ENCODE measurements at regions not wholly inside any gene's neighbourhood (a gene's known extent, or its start where the extent isn't known, plus 50 kb on each side); places are given as distances from the start of the nearest gene placed in this dataset.
"Not testable (repeated sequence)": the region's sequence is repeated elsewhere in the genome, so short reads cannot be mapped to it uniquely, and the experiment has no call there.

DNA sequence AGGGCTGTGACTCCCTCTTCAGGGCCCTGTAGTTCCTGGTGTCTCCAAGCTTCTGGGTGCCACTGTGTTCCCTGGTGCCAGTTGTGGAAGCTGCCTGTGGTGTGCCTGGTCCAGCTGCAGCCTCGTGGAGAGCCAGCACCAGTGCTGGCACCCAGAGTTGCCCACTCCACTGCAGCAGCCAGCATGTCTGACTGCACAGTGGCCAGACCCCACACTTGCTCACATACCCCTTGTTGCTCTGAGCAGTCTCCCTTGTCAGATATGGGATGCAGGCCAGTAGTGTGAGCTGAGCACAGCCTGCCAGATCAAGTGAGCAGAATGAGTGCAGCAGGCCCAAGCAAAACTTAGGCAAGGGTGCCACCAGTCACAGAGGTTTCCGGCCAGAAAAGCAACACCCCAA is 108.6 kb downstream of the ZMAT1 start:
- DNase-seq (ENCODE audit: low read depth) = no peak
- TF ChIP-seq, protein P1, sequence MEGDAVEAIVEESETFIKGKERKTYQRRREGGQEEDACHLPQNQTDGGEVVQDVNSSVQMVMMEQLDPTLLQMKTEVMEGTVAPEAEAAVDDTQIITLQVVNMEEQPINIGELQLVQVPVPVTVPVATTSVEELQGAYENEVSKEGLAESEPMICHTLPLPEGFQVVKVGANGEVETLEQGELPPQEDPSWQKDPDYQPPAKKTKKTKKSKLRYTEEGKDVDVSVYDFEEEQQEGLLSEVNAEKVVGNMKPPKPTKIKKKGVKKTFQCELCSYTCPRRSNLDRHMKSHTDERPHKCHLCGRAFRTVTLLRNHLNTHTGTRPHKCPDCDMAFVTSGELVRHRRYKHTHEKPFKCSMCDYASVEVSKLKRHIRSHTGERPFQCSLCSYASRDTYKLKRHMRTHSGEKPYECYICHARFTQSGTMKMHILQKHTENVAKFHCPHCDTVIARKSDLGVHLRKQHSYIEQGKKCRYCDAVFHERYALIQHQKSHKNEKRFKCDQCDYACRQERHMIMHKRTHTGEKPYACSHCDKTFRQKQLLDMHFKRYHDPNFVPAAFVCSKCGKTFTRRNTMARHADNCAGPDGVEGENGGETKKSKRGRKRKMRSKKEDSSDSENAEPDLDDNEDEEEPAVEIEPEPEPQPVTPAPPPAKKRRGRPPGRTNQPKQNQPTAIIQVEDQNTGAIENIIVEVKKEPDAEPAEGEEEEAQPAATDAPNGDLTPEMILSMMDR (IDR thresholded peaks at IDR 0.05; ENCODE audit: insufficient read depth, low read depth, low read length, missing control alignments) = no peak
- no peak overlapping the region for H3K4me3 ChIP-seq (ENCODE audit: low read depth, low read length)

- not testable (repeated sequence) for DNase-seq (ENCODE audit: low read depth); H3K4me3 ChIP-seq (ENCODE audit: low read depth, low read length)
Measured at GRCh38 chrX:101817739-101818138, 114.1 kb downstream of the ZMAT1 start.

DNA sequence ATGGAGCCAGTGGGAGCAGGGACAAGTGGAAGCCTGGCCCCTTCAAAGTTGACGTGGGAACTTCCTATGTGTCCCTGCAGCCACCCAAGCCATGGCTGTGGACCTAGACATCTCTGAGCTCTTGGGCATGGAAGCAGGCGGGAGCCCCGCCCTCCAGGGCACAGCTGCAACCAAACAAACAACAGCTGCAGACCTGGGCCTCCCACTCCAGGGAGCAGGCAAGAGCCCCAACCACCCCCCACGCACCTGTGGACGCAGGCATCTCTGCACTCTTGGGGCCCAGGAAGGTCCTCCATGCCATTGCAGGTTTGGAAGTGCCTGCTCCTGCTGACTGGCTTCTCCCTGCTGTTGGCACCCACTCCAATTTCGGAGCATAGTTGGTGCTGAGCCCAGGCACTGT is 118.6 kb downstream of the ZMAT1 start:
- TF ChIP-seq, protein P1 (IDR thresholded peaks at IDR 0.05; ENCODE audit: insufficient read depth, low read depth, low read length, missing control alignments) = no peak
- no peak for DNase-seq (ENCODE audit: low read depth)
- no peak overlapping the region for H3K4me3 ChIP-seq (ENCODE audit: low read depth, low read length)

DNA sequence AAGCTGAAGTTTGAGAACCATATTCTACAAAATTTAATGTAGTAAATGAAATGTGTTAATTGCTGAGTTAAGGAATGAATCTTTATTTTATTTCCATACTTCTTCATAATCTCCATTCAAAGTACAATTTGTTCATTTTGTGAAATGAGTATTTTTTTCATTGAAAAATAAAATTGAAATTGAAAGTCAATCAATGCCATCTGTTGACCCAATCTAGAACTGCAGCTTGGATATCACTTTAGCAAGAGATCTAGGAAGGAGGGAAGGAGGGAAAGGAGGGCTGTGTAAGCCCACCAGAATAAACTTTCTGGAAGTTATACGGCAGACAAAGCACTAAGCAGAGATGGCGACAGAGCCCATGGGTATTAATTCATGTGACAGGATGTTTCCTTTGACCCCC is 128.4 kb downstream of the ZMAT1 start:
- DNase-seq (ENCODE audit: low read depth) = no peak
- TF ChIP-seq, protein P1 (IDR thresholded peaks at IDR 0.05; ENCODE audit: insufficient read depth, low read depth, low read length, missing control alignments) = peak; percentile 13
- no peak overlapping the region for H3K4me3 ChIP-seq (ENCODE audit: low read depth, low read length)

DNA sequence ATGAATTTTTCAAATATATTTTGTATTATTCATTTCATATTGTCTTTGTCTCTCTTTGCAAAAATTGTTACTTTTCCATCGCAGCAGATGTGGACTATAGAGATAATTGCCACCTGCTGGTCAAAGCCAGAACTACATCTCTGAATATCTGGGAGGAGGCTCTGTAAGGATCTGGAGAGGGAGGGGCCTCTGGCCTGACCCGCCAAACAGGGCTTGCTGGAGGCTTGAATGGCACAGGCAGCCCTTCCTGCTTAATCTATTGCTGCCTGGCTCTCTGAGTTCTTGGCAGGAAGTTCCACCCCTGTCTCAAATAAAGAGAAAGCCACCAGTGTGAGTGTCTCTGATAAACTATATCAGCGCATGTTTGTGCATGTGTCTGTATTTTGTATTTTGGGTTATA is 132.4 kb downstream of the ZMAT1 start:
- DNase-seq (ENCODE audit: low read depth) = peak; percentile 89
- TF ChIP-seq, protein P1 (IDR thresholded peaks at IDR 0.05; ENCODE audit: insufficient read depth, low read depth, low read length, missing control alignments) = peak; percentile 31
- H3K4me3 ChIP-seq (ENCODE audit: low read depth, low read length) = peak overlapping the region; percentile 31

- no peak for DNase-seq (ENCODE audit: low read depth)
- TF ChIP-seq, protein P1 (IDR thresholded peaks at IDR 0.05; ENCODE audit: insufficient read depth, low read depth, low read length, missing control alignments) = no peak
- no peak overlapping the region for H3K4me3 ChIP-seq (ENCODE audit: low read depth, low read length)
Measured at GRCh38 chrX:101787934-101788333, 128.3 kb upstream of the ARMCX2 start.

DNA sequence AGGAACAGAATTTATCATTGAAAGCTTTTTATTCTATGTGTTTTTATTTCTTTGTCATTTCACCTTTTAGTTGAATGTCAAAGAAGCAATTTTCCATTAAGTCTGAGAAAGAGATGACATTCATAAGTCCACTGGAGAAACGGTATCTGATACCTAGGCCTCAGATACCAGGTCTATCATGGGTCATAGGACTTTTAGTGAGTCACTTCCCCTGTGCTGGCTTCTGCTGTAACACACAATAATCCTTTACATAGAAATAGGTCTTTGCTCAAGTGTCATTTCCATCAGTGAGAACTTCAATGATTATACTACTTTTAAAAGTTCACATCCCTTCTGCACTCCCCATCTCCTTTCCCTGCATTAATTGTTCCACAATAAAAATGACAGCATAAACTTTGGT is 125.5 kb upstream of the ARMCX2 start:
- H3K4me3 ChIP-seq (ENCODE audit: low read depth, low read length) = no peak overlapping the region
- TF ChIP-seq, protein P1 (IDR thresholded peaks at IDR 0.05; ENCODE audit: insufficient read depth, low read depth, low read length, missing control alignments) = no peak
- DNase-seq (ENCODE audit: low read depth) = no peak

- not testable (repeated sequence) for H3K4me3 ChIP-seq (ENCODE audit: low read depth, low read length); DNase-seq (ENCODE audit: low read depth)
Measured at GRCh38 chrX:101780421-101780820, 120.8 kb upstream of the ARMCX2 start.

Measured in GM12865 (cell line).